ENCODE measurements at regions not wholly inside any gene's neighbourhood (a gene's known extent, or its start where the extent isn't known, plus 50 kb on each side); places are given as distances from the start of the nearest gene placed in this dataset.
A peak's percentile ranks its signal among the peaks of the same experiment; 100 is the strongest.
"Not testable (repeated sequence)": the region's sequence is repeated elsewhere in the genome, so short reads cannot be mapped to it uniquely, and the experiment has no call there.

DNA sequence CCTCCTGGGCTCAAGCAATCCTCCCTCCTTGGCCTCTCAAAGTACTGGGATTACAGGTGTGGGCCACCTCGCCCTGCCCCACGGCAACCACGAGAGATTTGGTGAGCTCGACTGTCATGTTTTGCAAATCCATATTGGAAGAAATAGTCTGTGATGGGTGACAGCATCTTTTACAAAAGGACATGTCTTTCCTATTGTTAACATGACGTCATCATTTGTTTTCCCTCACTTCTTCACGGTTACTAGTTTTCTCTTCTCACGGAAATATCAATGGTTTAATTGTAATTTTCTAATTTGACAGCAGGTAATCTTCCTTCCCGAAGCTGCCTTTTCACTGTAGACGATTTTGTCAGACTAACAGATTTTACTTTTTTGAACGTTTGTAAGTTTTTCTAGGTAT lies 110.8 kb upstream of the GREM2 start:
- ATAC-seq (ENCODE audit: low read depth), result no peak
- H3K36me3 Mint-ChIP-seq, result no peaks in the 10 kb centered on the region
- H3K27ac Mint-ChIP-seq, result no peak overlapping the region
- no peaks in the 10 kb centered on the region for H3K4me1 Mint-ChIP-seq
- H3K27me3 Mint-ChIP-seq, result no peaks in the 10 kb centered on the region
- H3K9me3 Mint-ChIP-seq, result peaks cover 4% of the 10 kb centered on the region
- DNase-seq (ENCODE audit: low spot score in 2 of 2), result no peak
- no peak overlapping the region for H3K4me3 Mint-ChIP-seq

DNA sequence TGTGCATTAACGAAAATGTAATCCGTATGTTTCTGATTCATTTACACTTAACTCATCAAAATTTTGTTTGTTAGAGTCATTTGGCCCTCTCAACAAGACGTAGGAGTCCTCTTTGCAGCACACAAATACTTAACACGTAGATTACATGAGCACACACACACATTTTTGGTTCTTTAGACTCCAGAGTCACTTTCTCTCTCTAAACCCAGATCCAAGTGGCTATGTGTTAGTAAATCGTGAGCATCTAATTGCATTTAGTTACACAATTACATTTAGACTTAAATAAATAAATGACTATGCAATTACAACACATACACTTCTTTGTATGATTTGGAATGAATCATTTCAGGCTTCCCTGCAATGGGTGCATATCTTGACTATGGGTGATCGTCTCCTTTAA lies 109.0 kb upstream of the GREM2 start:
- H3K27me3 Mint-ChIP-seq, result no peaks in the 10 kb centered on the region
- no peak for ATAC-seq (ENCODE audit: low read depth)
- no peaks in the 10 kb centered on the region for H3K4me1 Mint-ChIP-seq
- no peak overlapping the region for H3K27ac Mint-ChIP-seq
- no peaks in the 10 kb centered on the region for H3K36me3 Mint-ChIP-seq
- no peak for DNase-seq (ENCODE audit: low spot score in 2 of 2)
- H3K4me3 Mint-ChIP-seq, result no peak overlapping the region
- no peaks in the 10 kb centered on the region for H3K9me3 Mint-ChIP-seq

GRCh38 chr1:240719953-240720700 lies 108.2 kb upstream of the GREM2 start:
- Mint-ChIP-seq H3K36me3 (no peaks in the 10 kb centered on the region), H3K9me3 (no peaks in the 10 kb centered on the region), H3K4me3 (no peak overlapping the region), H3K27ac (no peak overlapping the region), H3K4me1 (no peaks in the 10 kb centered on the region), H3K27me3 (no peaks in the 10 kb centered on the region)
- DNase-seq (ENCODE audit: low spot score in 2 of 2), result no peak
- no peak for ATAC-seq (ENCODE audit: low read depth)

DNA sequence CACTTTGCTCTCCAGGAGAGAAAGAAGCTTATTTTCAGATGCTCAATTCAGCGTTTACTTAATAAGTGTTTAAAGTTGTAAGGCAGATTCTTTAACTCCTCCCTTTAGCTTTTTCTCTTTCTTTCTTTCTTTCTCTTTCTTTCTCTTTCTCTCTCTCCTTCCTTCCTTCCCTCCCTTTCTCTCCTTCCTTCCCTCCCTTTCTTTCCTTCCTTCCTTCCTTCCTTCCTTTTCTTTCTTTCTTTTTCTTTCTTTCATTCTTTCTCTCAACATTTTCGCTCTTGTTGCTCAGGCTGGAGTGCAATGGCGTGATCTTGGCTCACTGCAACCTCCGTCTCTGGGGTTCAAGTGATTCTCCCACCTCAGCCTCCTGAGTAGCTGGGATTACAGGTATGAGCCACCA lies 104.6 kb upstream of the GREM2 start:
- H3K9me3 Mint-ChIP-seq; H3K27ac Mint-ChIP-seq; H3K27me3 Mint-ChIP-seq; H3K36me3 Mint-ChIP-seq; DNase-seq (ENCODE audit: low spot score in 2 of 2); H3K4me3 Mint-ChIP-seq; ATAC-seq (ENCODE audit: low read depth); H3K4me1 Mint-ChIP-seq: not testable (repeated sequence)

- Mint-ChIP-seq H3K27ac (no peak overlapping the region), H3K9me3 (no peaks in the 10 kb centered on the region), H3K36me3 (no peaks in the 10 kb centered on the region), H3K4me3 (no peak overlapping the region), H3K4me1 (peaks cover 3% of the 10 kb centered on the region), H3K27me3 (peaks cover 2% of the 10 kb centered on the region)
- no peak for ATAC-seq (ENCODE audit: low read depth)
- no peak for DNase-seq (ENCODE audit: low spot score in 2 of 2)
These were observed 102.8 kb upstream of the GREM2 start for GRCh38 chr1:240714568-240715292.

- no peaks in the 10 kb centered on the region for H3K9me3 Mint-ChIP-seq
- H3K4me1 Mint-ChIP-seq, result peaks cover 5% of the 10 kb centered on the region
- ATAC-seq (ENCODE audit: low read depth) (no peak), DNase-seq (ENCODE audit: low spot score in 2 of 2) (no peak)
- H3K27me3 Mint-ChIP-seq, result peaks cover 2% of the 10 kb centered on the region
- H3K36me3 Mint-ChIP-seq, result no peaks in the 10 kb centered on the region
- H3K27ac Mint-ChIP-seq, result no peak overlapping the region
- no peak overlapping the region for H3K4me3 Mint-ChIP-seq
These were observed 100.2 kb upstream of the GREM2 start for GRCh38 chr1:240712014-240712731.

DNA sequence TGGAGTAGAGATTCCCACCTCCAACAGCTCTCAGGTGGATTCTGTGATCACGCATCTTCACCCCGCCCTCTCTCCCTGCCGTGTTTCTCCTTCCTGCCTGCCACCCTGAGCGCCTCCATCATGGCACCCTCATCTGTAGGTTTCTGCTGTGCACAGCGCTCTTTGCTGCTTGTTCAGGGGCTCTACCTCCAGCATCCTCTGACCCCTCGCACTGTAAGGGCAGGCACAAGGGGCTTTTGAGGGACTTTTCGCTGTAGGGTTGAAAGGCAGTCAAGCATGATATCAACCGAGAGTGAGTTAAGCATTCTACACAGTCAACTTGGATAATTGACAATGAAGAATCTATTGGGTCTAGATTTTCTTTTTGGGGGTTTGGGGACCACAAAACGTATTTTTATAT lies 99.1 kb upstream of the GREM2 start:
- no peak for DNase-seq (ENCODE audit: low spot score in 2 of 2)
- Mint-ChIP-seq H3K27me3 (peaks cover 2% of the 10 kb centered on the region), H3K4me1 (peaks cover 5% of the 10 kb centered on the region), H3K27ac (no peak overlapping the region), H3K9me3 (no peaks in the 10 kb centered on the region), H3K36me3 (no peaks in the 10 kb centered on the region), H3K4me3 (no peak overlapping the region)
- no peak for ATAC-seq (ENCODE audit: low read depth)

- H3K27me3 Mint-ChIP-seq, result peaks cover 2% of the 10 kb centered on the region
- ATAC-seq (ENCODE audit: low read depth), result no peak
- no peaks in the 10 kb centered on the region for H3K36me3 Mint-ChIP-seq
- peak overlapping the region; percentile 39 for H3K4me3 Mint-ChIP-seq
- H3K4me1 Mint-ChIP-seq, result peaks cover 5% of the 10 kb centered on the region
- H3K27ac Mint-ChIP-seq, result no peak overlapping the region
- DNase-seq (ENCODE audit: low spot score in 2 of 2), result no peak
- H3K9me3 Mint-ChIP-seq, result no peaks in the 10 kb centered on the region
These were observed 97.7 kb upstream of the GREM2 start for GRCh38 chr1:240709676-240710075.

DNA sequence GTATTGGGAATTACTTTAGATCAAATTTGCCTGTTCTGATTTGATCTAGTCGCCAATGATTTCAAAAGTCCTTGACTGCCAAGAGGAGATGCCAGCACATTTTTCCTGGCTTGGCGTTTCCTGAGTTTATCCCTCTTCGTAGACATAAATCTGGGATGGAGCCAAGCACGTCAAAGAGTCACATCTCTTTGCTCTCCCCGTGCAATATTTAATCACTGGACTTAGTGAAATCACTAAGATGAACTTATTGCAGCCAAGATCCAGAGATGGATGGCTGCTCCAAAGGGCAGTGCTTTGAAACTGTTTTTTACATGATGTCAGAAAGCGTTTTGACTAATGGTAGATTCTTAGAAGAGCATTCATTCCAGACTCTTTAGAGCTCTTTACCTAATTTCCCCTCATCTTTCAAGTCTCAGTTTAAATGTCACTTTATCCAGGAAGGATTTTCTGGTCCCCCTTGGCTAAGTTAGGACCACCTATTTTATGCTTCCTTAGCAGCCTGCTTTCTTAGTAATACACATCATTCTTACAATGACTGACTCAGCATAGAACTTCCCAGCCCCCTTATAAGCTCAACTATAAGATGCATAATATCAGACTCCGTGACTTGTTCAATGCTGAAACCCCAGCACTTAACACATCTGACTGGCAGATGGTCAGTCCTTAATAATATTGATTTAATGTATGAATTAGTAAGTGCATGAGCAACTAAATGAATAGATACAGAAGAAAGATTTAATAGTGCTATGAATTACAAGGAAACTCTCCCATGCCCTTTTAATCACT lies 94.4 kb upstream of the GREM2 start:
- H3K36me3 Mint-ChIP-seq, result no peaks in the 10 kb centered on the region

DNA sequence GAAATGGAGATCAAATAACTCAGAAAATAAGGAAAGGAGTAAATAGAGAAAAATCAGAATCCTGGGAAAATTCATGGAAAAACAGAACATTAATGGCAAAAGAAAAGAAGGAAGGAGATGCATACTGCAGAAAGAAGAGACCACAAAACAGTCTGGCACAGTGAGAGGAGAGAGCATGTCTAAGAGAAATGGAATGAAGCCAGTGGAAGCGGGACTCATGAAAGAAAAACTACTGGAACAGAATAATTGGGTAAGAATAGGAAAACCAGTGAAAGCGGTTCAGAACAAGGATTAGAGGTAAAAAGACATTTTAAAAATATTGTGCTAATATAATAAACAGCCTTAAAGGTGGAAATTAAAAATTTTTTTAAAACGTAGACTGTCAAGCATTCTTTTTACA lies 93.6 kb upstream of the GREM2 start:
- no peak for ATAC-seq (ENCODE audit: low read depth)
- no peaks in the 10 kb centered on the region for H3K9me3 Mint-ChIP-seq
- H3K27me3 Mint-ChIP-seq, result peaks cover 2% of the 10 kb centered on the region

More for the DNA sequence above, 94.4 kb upstream of the GREM2 start:
- H3K9me3 Mint-ChIP-seq, result no peaks in the 10 kb centered on the region
- ATAC-seq (ENCODE audit: low read depth) (no peak), DNase-seq (ENCODE audit: low spot score in 2 of 2) (no peak)
- H3K4me3 Mint-ChIP-seq, result no peak overlapping the region
- H3K27ac Mint-ChIP-seq, result no peak overlapping the region
- H3K4me1 Mint-ChIP-seq, result peaks cover 5% of the 10 kb centered on the region
- H3K27me3 Mint-ChIP-seq, result peaks cover 2% of the 10 kb centered on the region

GRCh38 chr1:240701412-240701811 lies 89.5 kb upstream of the GREM2 start:
- Mint-ChIP-seq H3K9me3 (peaks cover 2% of the 10 kb centered on the region), H3K36me3 (no peaks in the 10 kb centered on the region), H3K4me1 (no peaks in the 10 kb centered on the region), H3K27me3 (peaks cover 2% of the 10 kb centered on the region), H3K4me3 (no peak overlapping the region), H3K27ac (no peak overlapping the region)
- no peak for DNase-seq (ENCODE audit: low spot score in 2 of 2)
- ATAC-seq (ENCODE audit: low read depth), result no peak

More for the DNA sequence above, 93.6 kb upstream of the GREM2 start:
- no peak overlapping the region for H3K4me3 Mint-ChIP-seq
- peaks cover 5% of the 10 kb centered on the region for H3K4me1 Mint-ChIP-seq
- no peaks in the 10 kb centered on the region for H3K36me3 Mint-ChIP-seq
- H3K27ac Mint-ChIP-seq, result no peak overlapping the region
- no peak for DNase-seq (ENCODE audit: low spot score in 2 of 2)

DNA sequence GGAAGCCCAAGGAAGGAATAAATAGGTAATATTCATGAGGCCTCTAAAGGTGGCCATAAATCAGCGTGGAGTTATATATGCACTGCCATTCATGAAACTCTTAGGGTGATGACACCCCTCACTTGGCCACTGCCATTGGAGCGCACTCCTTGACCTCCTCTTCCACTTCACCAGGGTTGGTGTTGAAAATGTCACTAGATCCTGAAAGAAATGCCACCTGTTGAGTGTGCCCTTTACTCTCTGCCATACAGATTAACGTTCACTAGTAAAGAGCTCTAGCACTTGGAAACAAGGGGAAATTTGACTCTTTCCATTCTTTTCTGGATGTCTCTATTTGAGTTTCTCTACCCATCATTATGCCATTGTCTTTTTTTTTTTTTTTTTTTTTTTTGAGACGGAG lies 83.5 kb upstream of the GREM2 start:
- ATAC-seq (ENCODE audit: low read depth) (no peak), DNase-seq (ENCODE audit: low spot score in 2 of 2) (no peak)
- H3K9me3 Mint-ChIP-seq, result peaks cover 2% of the 10 kb centered on the region
- no peak overlapping the region for H3K27ac Mint-ChIP-seq
- H3K4me1 Mint-ChIP-seq, result no peaks in the 10 kb centered on the region
- H3K27me3 Mint-ChIP-seq, result peaks cover 2% of the 10 kb centered on the region
- H3K36me3 Mint-ChIP-seq, result no peaks in the 10 kb centered on the region
- H3K4me3 Mint-ChIP-seq, result no peak overlapping the region

- Mint-ChIP-seq H3K4me1 (no peaks in the 10 kb centered on the region), H3K27ac (no peak overlapping the region), H3K36me3 (no peaks in the 10 kb centered on the region), H3K4me3 (no peak overlapping the region), H3K27me3 (no peaks in the 10 kb centered on the region), H3K9me3 (no peaks in the 10 kb centered on the region)
- no peak for DNase-seq (ENCODE audit: low spot score in 2 of 2)
- no peak for ATAC-seq (ENCODE audit: low read depth)
These were observed 81.9 kb upstream of the GREM2 start for GRCh38 chr1:240693844-240694243.

DNA sequence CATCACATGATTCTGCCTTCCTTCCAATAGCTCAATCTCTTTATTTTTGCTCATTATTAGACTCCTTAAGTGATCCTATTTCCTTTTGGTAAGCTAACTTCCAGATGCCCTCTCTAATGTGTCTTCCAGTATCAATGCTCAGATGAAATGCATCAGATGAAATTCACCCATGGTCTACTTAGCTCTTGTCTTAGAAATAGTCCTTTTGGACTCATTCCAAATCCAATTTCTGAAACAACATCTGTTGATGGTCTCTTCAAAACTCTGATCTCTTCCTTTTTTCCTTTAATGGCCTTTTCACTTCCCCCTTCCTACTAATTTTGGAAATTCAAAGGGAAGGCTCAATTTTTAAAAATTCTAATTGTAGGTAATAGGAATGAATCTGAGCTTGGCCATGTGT lies 81.1 kb upstream of the GREM2 start:
- ATAC-seq (ENCODE audit: low read depth) (no peak), DNase-seq (ENCODE audit: low spot score in 2 of 2) (no peak)
- Mint-ChIP-seq H3K36me3 (no peaks in the 10 kb centered on the region), H3K4me1 (no peaks in the 10 kb centered on the region), H3K4me3 (no peak overlapping the region), H3K27me3 (no peaks in the 10 kb centered on the region), H3K27ac (no peak overlapping the region), H3K9me3 (no peaks in the 10 kb centered on the region)
